Right ventricle myocardium inferior (tissue), 1 donor: ENCODE measurements at regions not wholly inside any gene's neighbourhood (a gene's known extent, or its start where the extent isn't known, plus 50 kb on each side); places are given as distances from the start of the nearest gene placed in this dataset.
"Not testable (repeated sequence)": the region's sequence is repeated elsewhere in the genome, so short reads cannot be mapped to it uniquely, and the experiment has no call there.

ENCODE experiments used
- ATAC-seq: fragments of 200-7000 bp; cut with Tn5 transposase; one replicate; pipeline ENCODE4 v1.9.1; 2020; ENCODE audit warnings: mild to moderate bottlenecking, moderate library complexity
- DNase-seq: peaks from one replicate; pipeline ENCODE4 v3.0.0; 2021; ENCODE audit errors: missing footprints
- intact Hi-C: fragments of 100-400 bp; cut with DNase I; formaldehyde crosslinking; loops from one replicate; pipeline ENCODE4 v1.11.0; 2022
- donor health status: DM: no; HTN: yes; CAD: no; lungs with severe emphysema.

DNA sequence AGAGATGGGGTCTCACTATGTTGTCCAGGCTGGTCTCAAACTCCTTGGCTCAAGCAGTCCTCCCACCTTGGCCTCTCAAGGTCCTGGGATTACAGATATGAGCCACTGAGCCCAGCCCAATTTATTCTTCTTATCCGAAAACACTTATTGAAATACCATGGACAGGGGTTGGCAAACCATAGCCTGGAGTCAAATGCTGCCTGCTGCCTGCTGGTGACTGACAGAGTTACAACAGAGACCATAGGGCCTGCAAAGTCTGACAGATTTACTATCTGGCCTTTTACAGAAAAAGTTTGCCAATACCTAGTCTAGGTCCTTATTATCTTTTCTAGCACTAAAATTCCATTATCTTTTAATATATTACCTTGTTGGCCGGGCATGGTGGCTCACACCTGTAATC is 87.1 kb upstream of the ZNF281 start:
- ATAC-seq (no peak), DNase-seq (no peak)
- intact Hi-C loops, result no loop called here

GRCh38 chr1:200495901-200496300 is 86.1 kb upstream of the ZNF281 start:
- DNase-seq, result no peak
- intact Hi-C loops, result no loop called here
- ATAC-seq, result no peak

- DNase-seq (no peak), ATAC-seq (no peak)
- intact Hi-C loops, result no loop called here
These were observed 83.5 kb upstream of the ZNF281 start for GRCh38 chr1:200493344-200493743.

GRCh38 chr1:200491103-200491502 is 81.3 kb upstream of the ZNF281 start:
- ATAC-seq (no peak), DNase-seq (no peak)
- intact Hi-C loops, result no loop called here

- intact Hi-C loops, result no loop called here
- ATAC-seq (no peak), DNase-seq (no peak)
These were observed 80.3 kb upstream of the ZNF281 start for GRCh38 chr1:200490183-200490582.

DNA sequence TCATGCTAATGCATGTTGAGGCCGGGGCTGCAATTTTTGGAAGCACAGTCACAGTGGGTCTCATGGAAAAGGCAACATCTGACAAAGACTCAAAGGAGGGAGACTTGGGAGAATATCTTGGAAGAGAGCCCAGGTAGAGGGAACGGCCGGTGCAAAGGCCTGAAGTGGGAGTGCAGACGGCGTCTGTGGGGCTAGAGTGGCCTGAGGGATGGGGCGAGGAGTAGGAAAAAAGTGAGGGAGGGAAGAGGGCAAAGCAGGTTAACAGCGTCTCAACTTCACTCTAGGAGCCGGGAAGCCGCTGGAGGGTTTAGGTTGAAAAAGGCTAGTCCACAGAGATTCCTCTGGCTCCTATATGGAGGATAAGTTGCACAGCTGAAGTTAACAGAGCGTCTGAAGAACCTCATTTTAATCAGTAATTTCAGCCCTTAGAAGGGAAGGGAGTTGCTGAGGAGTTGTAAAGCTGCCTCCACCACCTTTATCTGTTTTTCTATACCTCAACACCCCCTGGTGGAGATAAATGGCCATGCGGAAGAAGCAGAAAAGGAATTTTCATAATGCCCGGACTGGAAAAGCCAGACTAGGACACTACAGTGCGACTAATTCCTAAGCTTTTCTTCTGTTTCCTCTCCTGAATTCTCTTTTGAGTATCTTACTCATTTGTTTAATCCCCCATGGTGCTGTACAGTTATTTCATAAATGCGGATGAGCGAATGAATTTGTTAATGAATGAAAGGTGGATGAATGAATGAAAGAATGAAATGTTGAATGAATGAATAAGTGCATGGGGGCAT is 78.7 kb upstream of the ZNF281 start:
- intact Hi-C loops, result loop anchor here (2.0 to 10.0 kb wide), 2 partner anchors 184 to 804 kb away; no protein-coding TSS in a partner anchor
- DNase-seq (no peak), ATAC-seq (peak; percentile 62)

- intact Hi-C loops, result loop anchor here (2.0 to 10.0 kb wide), 2 partner anchors 183 to 803 kb away; no protein-coding TSS in a partner anchor
- ATAC-seq (no peak), DNase-seq (no peak)
These were observed 77.8 kb upstream of the ZNF281 start for GRCh38 chr1:200487650-200488049.

- DNase-seq, result no peak
- ATAC-seq, result no peak
- intact Hi-C loops, result loop anchor here (10.0 kb wide), 1 partner anchor 182 kb away; no protein-coding TSS in a partner anchor
These were observed 76.8 kb upstream of the ZNF281 start for GRCh38 chr1:200486634-200487033.

DNA sequence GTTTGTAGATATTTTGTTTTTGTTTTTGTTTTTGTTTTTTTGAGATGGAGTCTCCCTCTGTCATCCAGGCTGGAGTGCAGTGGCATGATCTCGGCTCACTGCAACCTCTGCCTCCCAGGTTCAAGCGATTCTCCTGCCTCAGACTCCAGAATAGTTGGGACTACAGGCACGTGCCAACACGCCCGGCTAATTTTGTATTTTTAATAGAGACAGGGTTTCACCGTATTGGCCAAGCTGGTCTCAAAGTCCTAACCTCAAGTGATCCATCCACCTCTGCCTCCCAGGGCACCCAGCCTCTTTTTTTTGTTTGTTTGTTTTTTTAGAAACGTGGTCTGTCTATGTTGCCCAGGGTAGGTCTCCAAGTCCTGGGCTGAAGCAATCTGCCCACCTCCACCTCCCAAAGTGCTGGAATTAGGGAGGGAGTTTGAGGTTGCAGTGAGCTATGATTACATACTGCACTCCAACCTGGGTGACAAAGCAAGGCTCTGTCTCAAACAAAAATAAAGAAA is 74.7 kb upstream of the ZNF281 start:
- intact Hi-C loops, result loop anchor here (10.0 kb wide), 1 partner anchor 180 kb away; no protein-coding TSS in a partner anchor
- not testable (repeated sequence) for ATAC-seq, DNase-seq

- no peak for ATAC-seq
- intact Hi-C loops, result loop anchor here (10.0 kb wide), 1 partner anchor 179 kb away; no protein-coding TSS in a partner anchor
- DNase-seq, result no peak
These were observed 73.8 kb upstream of the ZNF281 start for GRCh38 chr1:200483491-200484143.

GRCh38 chr1:200480964-200481363 is 71.1 kb upstream of the ZNF281 start:
- no peak for ATAC-seq

GRCh38 chr1:200479816-200480215 is 70.0 kb upstream of the ZNF281 start:
- intact Hi-C loops, result loop anchor here (10.0 kb wide), 1 partner anchor 175 kb away; no protein-coding TSS in a partner anchor
- DNase-seq, result no peak
- ATAC-seq, result no peak

More at GRCh38 chr1:200480964-200481363, 71.1 kb upstream of the ZNF281 start:
- no peak for DNase-seq
- intact Hi-C loops, result loop anchor here (10.0 kb wide), 1 partner anchor 176 kb away; no protein-coding TSS in a partner anchor

DNA sequence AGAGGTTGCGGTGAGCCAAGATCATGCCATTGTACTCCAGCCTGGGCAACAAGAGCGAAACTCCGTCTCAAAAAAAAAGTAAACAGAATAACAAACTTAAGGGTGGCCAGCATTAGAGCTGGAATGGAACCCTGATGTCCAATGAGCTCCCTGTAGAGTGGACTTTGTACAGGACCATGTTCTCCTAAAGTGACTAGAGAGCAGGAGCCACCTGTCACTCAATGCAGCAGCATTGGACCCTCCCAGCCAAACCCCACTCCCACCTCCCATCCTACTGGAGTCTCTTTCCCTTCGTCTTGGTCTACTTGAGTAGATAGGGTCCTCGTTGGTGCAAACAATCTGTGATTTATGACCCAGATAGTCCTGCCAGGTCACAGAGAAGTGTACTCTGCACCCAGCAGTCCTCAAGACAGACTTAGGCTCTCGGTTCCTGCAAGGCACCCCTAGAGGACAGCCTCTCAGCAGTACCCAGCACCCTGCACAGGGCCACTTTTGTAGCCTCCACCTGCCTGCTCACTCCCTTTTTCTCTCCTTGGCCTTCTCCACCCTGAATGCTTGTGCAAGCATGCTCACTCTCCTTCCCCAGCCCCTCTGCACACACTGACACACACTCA is 69.2 kb upstream of the ZNF281 start:
- intact Hi-C loops, result no loop called here
- DNase-seq (no peak), ATAC-seq (no peak)

GRCh38 chr1:200478239-200478623 is 68.4 kb upstream of the ZNF281 start:
- intact Hi-C loops, result no loop called here
- ATAC-seq (no peak), DNase-seq (no peak)

- intact Hi-C loops, result no loop called here
- no peak for ATAC-seq
These were observed 64.8 kb upstream of the ZNF281 start for GRCh38 chr1:200474633-200475032.

GRCh38 chr1:200473698-200474371 is 64.0 kb upstream of the ZNF281 start:
- DNase-seq (no peak), ATAC-seq (no peak)
- intact Hi-C loops, result no loop called here

More at GRCh38 chr1:200474633-200475032, 64.8 kb upstream of the ZNF281 start:
- no peak for DNase-seq

- ATAC-seq, result no peak
- DNase-seq, result no peak
- intact Hi-C loops, result no loop called here
These were observed 61.9 kb upstream of the ZNF281 start for GRCh38 chr1:200471739-200472138.

DNA sequence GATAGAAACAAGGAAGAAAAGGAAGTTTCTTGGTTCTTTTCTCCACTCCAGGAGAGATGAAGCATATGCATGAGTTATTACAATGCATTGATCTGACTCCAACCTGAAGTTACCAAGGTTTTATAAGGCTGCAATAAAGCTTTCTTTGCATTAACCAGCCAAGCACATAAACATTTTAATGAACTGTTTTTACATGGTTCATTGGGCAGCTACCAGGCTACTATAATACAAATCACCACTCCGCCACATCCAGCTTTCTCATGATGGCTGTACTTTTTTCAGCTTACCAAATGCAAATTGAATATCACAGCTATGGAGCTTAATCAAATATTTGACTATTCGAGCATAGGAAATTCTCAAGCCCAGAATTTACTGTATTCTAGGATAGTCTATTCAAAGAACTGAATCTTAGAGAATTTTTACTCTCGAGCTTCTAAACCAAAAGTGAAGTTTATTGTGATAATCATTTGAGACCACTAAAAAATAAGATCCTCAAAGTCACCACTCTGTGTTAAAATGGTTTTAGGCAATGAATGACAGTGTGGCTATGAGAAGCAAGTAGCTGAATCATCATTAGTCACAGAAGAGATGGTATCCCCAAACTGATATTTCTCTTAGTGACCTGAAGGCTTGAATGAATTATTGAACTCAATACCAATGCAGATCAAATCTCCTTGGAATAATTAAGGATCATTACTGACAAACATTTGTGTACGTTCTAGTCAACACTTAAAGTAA is 58.6 kb upstream of the ZNF281 start:
- ATAC-seq (no peak), DNase-seq (no peak)
- intact Hi-C loops, result no loop called here
